ENCODE measurements at regions not wholly inside any gene's neighbourhood (a gene's known extent, or its start where the extent isn't known, plus 50 kb on each side); places are given as distances from the start of the nearest gene placed in this dataset.

DNA sequence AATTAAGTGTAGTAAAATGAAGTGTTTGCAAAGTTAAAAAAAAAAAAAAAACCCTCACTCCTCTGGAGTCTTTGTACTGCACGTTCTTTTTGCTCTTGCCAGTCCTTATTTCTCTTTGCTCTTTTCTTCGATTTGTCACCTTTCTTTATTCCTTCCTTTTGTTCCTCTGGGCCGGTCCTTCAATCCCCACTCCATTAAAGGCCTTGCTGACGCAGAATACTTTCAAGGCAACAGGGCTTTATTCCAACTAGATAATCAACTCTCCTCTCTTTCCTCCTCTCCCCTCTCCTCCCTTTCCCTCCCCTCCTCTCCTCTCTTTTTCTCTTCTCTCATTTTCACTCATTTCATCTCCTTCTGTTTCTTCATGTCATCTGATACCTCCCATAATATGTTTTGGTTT, 138.2 kb upstream of the NTM start:
- TF ChIP-seq, protein P1, sequence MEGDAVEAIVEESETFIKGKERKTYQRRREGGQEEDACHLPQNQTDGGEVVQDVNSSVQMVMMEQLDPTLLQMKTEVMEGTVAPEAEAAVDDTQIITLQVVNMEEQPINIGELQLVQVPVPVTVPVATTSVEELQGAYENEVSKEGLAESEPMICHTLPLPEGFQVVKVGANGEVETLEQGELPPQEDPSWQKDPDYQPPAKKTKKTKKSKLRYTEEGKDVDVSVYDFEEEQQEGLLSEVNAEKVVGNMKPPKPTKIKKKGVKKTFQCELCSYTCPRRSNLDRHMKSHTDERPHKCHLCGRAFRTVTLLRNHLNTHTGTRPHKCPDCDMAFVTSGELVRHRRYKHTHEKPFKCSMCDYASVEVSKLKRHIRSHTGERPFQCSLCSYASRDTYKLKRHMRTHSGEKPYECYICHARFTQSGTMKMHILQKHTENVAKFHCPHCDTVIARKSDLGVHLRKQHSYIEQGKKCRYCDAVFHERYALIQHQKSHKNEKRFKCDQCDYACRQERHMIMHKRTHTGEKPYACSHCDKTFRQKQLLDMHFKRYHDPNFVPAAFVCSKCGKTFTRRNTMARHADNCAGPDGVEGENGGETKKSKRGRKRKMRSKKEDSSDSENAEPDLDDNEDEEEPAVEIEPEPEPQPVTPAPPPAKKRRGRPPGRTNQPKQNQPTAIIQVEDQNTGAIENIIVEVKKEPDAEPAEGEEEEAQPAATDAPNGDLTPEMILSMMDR (IDR thresholded peaks at IDR 0.05; ENCODE audit: insufficient read depth, low read length) = no peak
- no peak for TF ChIP-seq POLR2AphosphoS5 (IDR thresholded peaks at IDR 0.05; ENCODE audit: low read depth)
- TF ChIP-seq REST (IDR thresholded peaks at IDR 0.05; ENCODE audit: insufficient replicate concordance, low read depth) = no peak
- TF ChIP-seq GABPA (IDR thresholded peaks at IDR 0.05; ENCODE audit: low read depth) = no peak
- no peak for TF ChIP-seq SPI1 (IDR thresholded peaks at IDR 0.05; ENCODE audit: borderline replicate concordance, low read depth)

All from HL-60 (cell line).